ENCODE measurements at regions not wholly inside any gene's neighbourhood (a gene's known extent, or its start where the extent isn't known, plus 50 kb on each side); places are given as distances from the start of the nearest gene placed in this dataset.

DNA sequence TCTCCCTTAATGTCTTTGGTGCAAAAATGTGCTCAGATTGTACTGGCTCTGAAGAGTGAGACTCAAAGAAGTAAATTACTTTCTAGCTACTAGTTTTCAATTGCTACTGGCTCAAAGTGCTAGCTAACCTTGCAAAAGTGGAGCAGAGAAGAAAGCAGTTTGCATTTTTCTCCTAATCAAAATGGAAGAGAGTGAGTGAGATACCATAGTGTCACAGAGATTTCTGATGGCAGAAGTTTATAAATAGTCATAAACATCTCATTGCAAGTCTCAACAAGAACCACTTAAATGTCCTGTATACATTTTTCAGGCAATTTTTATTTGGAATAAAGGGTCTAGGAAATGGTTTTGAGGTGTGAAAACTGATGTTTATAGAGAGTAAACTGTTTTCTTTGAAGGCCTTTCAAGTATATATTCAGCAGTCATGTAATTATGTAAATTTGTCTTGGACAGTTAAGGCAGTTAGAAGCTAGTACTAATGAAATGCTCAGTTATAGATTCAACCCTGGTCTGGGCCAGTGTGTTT lies 237.7 kb upstream of the GOLIM4 start:
- Mint-ChIP-seq H3K9me3 (no peaks in the 10 kb centered on the region), H3K27me3 (no peaks in the 10 kb centered on the region), H3K4me1 (no peaks in the 10 kb centered on the region), H3K36me3 (no peaks in the 10 kb centered on the region), H3K27ac (no peak overlapping the region), H3K4me3 (no peak overlapping the region)
- ATAC-seq, result no peak

GRCh38 chr3:168331756-168332155 lies 236.0 kb upstream of the GOLIM4 start:
- no peaks in the 10 kb centered on the region for H3K27me3 Mint-ChIP-seq
- no peaks in the 10 kb centered on the region for H3K36me3 Mint-ChIP-seq
- H3K27ac Mint-ChIP-seq, result no peak overlapping the region
- H3K9me3 Mint-ChIP-seq, result no peaks in the 10 kb centered on the region
- H3K4me1 Mint-ChIP-seq, result no peaks in the 10 kb centered on the region
- no peak for ATAC-seq
- no peak overlapping the region for H3K4me3 Mint-ChIP-seq

GRCh38 chr3:168330983-168331382 lies 235.3 kb upstream of the GOLIM4 start:
- H3K27ac Mint-ChIP-seq, result no peak overlapping the region
- ATAC-seq, result no peak
- H3K4me1 Mint-ChIP-seq, result no peaks in the 10 kb centered on the region
- H3K4me3 Mint-ChIP-seq, result no peak overlapping the region
- H3K27me3 Mint-ChIP-seq, result no peaks in the 10 kb centered on the region
- no peaks in the 10 kb centered on the region for H3K36me3 Mint-ChIP-seq
- H3K9me3 Mint-ChIP-seq, result no peaks in the 10 kb centered on the region

- Mint-ChIP-seq H3K4me3 (no peak overlapping the region), H3K4me1 (no peaks in the 10 kb centered on the region), H3K36me3 (no peaks in the 10 kb centered on the region), H3K27me3 (no peaks in the 10 kb centered on the region), H3K9me3 (no peaks in the 10 kb centered on the region), H3K27ac (no peak overlapping the region)
- ATAC-seq, result no peak
Observed at GRCh38 chr3:168327856-168328255, 232.1 kb upstream of the GOLIM4 start.

GRCh38 chr3:168325684-168326083 lies 230.0 kb upstream of the GOLIM4 start:
- Mint-ChIP-seq H3K36me3 (no peaks in the 10 kb centered on the region), H3K4me1 (no peaks in the 10 kb centered on the region), H3K27me3 (no peaks in the 10 kb centered on the region), H3K9me3 (no peaks in the 10 kb centered on the region), H3K27ac (no peak overlapping the region), H3K4me3 (no peak overlapping the region)
- ATAC-seq, result no peak

- H3K4me1 Mint-ChIP-seq, result no peaks in the 10 kb centered on the region
- no peaks in the 10 kb centered on the region for H3K27me3 Mint-ChIP-seq
- no peak overlapping the region for H3K4me3 Mint-ChIP-seq
- no peak overlapping the region for H3K27ac Mint-ChIP-seq
- H3K9me3 Mint-ChIP-seq, result no peaks in the 10 kb centered on the region
- ATAC-seq, result no peak
- H3K36me3 Mint-ChIP-seq, result no peaks in the 10 kb centered on the region
Observed at GRCh38 chr3:168322941-168323340, 227.2 kb upstream of the GOLIM4 start.

DNA sequence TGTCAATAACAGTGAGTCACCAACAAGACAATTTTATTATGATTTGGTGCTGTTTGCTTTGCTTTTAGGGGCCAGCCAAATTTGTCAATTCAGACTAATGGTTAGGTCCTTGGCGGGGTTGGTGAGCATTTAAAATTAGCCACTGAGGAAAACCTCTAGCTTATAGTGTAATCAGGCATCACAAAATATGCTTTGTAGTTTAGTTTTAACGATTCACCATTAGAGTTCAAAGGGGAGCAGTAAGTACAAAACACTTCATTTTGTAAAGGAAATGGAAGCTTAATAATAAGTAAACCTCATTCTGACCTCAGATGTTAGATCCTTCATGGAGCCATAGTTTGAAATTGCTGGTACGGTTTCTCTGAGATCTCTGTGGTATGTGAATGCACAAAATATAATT lies 218.4 kb upstream of the GOLIM4 start:
- no peak for ATAC-seq
- Mint-ChIP-seq H3K4me3 (no peak overlapping the region), H3K36me3 (no peaks in the 10 kb centered on the region), H3K4me1 (no peaks in the 10 kb centered on the region), H3K9me3 (no peaks in the 10 kb centered on the region), H3K27ac (no peak overlapping the region), H3K27me3 (no peaks in the 10 kb centered on the region)

GRCh38 chr3:168312984-168313383 lies 217.3 kb upstream of the GOLIM4 start:
- Mint-ChIP-seq H3K36me3 (no peaks in the 10 kb centered on the region), H3K9me3 (no peaks in the 10 kb centered on the region), H3K27ac (no peak overlapping the region), H3K4me1 (no peaks in the 10 kb centered on the region), H3K27me3 (no peaks in the 10 kb centered on the region), H3K4me3 (no peak overlapping the region)
- ATAC-seq, result no peak

GRCh38 chr3:168307893-168308292 lies 212.2 kb upstream of the GOLIM4 start:
- Mint-ChIP-seq H3K9me3 (peaks cover 7% of the 10 kb centered on the region), H3K27ac (no peak overlapping the region), H3K4me3 (no peak overlapping the region), H3K36me3 (no peaks in the 10 kb centered on the region), H3K4me1 (no peaks in the 10 kb centered on the region), H3K27me3 (no peaks in the 10 kb centered on the region)
- ATAC-seq, result no peak

GRCh38 chr3:168295027-168295426 lies 199.3 kb upstream of the GOLIM4 start:
- Mint-ChIP-seq H3K4me1 (no peaks in the 10 kb centered on the region), H3K27me3 (no peaks in the 10 kb centered on the region), H3K36me3 (no peaks in the 10 kb centered on the region), H3K4me3 (no peak overlapping the region), H3K9me3 (peaks cover 5% of the 10 kb centered on the region), H3K27ac (no peak overlapping the region)
- ATAC-seq, result no peak

DNA sequence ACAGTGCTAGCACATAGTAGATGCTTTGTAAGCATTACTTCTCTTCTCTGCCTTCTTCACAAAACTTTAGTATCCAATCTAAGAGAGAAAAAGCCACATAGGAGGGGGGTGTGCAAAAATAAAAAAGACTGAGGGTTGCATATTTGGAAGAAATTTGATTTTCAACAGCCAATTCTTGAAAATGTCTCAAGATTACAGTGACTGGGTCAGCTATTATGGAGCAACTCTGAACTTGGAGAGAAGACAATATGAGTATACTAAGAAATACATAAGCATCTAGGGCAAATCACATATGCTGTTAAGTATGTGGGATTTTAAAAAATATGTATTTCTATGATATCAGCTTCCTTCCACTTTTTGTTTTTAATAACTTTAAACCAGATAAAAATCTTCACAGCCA lies 196.6 kb upstream of the GOLIM4 start:
- no peak for ATAC-seq
- no peak overlapping the region for H3K27ac Mint-ChIP-seq
- H3K4me1 Mint-ChIP-seq, result no peaks in the 10 kb centered on the region
- no peak overlapping the region for H3K4me3 Mint-ChIP-seq
- H3K27me3 Mint-ChIP-seq, result no peaks in the 10 kb centered on the region
- H3K9me3 Mint-ChIP-seq, result peaks cover 2% of the 10 kb centered on the region
- H3K36me3 Mint-ChIP-seq, result no peaks in the 10 kb centered on the region

- ATAC-seq, result no peak
- Mint-ChIP-seq H3K9me3 (no peaks in the 10 kb centered on the region), H3K36me3 (no peaks in the 10 kb centered on the region), H3K27me3 (no peaks in the 10 kb centered on the region), H3K4me3 (no peak overlapping the region), H3K27ac (no peak overlapping the region), H3K4me1 (no peaks in the 10 kb centered on the region)
Observed at GRCh38 chr3:168289471-168290008, 193.8 kb upstream of the GOLIM4 start.

DNA sequence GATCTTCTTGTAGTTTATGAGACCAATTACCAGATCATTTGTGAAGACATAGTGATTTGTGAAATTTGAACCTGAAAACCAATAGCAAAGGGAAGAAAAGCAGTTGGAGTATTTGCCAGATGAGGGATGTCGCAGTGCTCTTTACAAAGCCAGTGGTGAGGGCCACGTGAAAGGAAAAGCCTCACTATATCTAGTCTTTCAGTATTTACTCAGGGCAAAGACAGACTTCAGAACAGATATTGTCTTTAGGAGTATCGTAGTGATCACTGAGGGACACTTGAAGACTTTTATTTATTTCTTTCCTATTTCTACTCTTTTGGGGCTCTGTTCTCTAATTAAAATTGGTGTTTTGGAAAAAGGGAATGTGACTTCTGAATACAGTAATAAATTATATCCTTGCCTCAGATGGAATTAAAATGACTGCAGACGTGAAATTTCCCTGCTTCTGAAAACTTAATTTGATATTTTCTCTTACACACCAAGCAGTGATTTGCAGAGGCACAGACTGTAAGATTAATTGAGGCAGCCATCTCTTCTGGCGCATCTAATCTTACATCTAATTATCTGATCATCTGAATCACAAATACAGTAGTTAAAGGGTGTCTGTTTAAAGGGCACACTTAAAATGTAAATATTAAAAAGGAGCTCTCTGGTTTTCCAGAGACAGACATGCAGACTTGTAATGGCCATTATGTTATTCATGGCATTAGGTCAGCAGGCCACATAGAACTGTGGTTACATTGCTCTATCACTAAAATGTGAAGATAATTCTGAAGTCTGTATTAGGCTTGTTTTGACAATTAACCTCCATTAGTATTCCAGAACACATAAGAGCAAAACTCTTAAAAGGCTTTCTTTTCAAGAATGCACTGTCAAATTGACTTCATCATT lies 193.0 kb upstream of the GOLIM4 start:
- H3K4me1 Mint-ChIP-seq, result no peaks in the 10 kb centered on the region
- H3K27me3 Mint-ChIP-seq, result no peaks in the 10 kb centered on the region
- no peaks in the 10 kb centered on the region for H3K9me3 Mint-ChIP-seq
- no peak overlapping the region for H3K4me3 Mint-ChIP-seq
- H3K36me3 Mint-ChIP-seq, result no peaks in the 10 kb centered on the region
- H3K27ac Mint-ChIP-seq, result no peak overlapping the region
- no peak for ATAC-seq

GRCh38 chr3:168285506-168285905 lies 189.8 kb upstream of the GOLIM4 start:
- Mint-ChIP-seq H3K36me3 (no peaks in the 10 kb centered on the region), H3K27me3 (no peaks in the 10 kb centered on the region), H3K27ac (no peak overlapping the region), H3K4me3 (no peak overlapping the region), H3K4me1 (no peaks in the 10 kb centered on the region), H3K9me3 (no peaks in the 10 kb centered on the region)
- ATAC-seq, result no peak

DNA sequence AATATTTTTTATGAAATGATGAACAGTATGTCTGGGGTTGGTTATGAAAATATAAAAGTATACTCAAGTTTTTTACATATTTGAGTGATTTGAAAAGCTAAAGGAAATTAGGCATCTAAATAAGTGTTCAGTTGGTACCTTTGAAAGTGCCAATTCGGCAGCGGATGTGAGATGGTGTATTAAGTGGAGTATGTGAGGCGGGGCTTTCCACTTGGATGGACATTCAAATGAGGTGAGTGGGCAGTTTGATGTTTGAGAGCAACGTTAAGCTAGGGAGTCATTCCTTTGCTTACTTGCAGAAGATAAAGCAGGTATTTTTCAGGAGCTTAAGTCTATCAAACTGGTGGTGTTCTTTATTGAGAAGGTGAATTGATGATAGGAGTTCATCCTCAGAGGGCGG lies 189.0 kb upstream of the GOLIM4 start:
- ATAC-seq, result no peak
- Mint-ChIP-seq H3K36me3 (no peaks in the 10 kb centered on the region), H3K4me3 (no peak overlapping the region), H3K9me3 (no peaks in the 10 kb centered on the region), H3K27ac (no peak overlapping the region), H3K27me3 (no peaks in the 10 kb centered on the region), H3K4me1 (no peaks in the 10 kb centered on the region)

DNA sequence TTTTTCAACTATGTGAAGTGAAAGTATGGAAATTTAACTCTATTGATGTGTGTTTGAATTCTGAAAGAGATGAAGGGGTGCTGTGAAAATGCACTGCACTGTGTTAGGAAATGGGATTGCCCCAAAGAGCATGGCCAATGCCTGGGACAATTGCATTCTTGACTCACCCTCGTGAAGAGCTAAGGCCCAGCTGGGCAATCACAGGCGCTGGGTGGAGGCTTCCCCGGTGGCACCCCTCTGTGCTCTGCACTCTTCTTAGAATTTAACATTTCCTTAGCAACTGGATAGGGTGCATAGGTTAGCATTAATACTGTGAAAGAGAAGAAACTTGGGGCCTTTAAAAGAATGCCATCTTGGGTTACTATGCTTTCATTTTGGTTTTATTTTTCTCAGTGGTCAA lies 179.9 kb upstream of the GOLIM4 start:
- no peaks in the 10 kb centered on the region for H3K9me3 Mint-ChIP-seq
- ATAC-seq, result no peak

More for the DNA sequence above, 179.9 kb upstream of the GOLIM4 start:
- no peak overlapping the region for H3K27ac Mint-ChIP-seq
- no peaks in the 10 kb centered on the region for H3K36me3 Mint-ChIP-seq
- no peak overlapping the region for H3K4me3 Mint-ChIP-seq
- no peaks in the 10 kb centered on the region for H3K4me1 Mint-ChIP-seq
- H3K27me3 Mint-ChIP-seq, result no peaks in the 10 kb centered on the region
